ENCODE measurements at regions not wholly inside any gene's neighbourhood (a gene's known extent, or its start where the extent isn't known, plus 50 kb on each side); places are given as distances from the start of the nearest gene placed in this dataset.

DNA sequence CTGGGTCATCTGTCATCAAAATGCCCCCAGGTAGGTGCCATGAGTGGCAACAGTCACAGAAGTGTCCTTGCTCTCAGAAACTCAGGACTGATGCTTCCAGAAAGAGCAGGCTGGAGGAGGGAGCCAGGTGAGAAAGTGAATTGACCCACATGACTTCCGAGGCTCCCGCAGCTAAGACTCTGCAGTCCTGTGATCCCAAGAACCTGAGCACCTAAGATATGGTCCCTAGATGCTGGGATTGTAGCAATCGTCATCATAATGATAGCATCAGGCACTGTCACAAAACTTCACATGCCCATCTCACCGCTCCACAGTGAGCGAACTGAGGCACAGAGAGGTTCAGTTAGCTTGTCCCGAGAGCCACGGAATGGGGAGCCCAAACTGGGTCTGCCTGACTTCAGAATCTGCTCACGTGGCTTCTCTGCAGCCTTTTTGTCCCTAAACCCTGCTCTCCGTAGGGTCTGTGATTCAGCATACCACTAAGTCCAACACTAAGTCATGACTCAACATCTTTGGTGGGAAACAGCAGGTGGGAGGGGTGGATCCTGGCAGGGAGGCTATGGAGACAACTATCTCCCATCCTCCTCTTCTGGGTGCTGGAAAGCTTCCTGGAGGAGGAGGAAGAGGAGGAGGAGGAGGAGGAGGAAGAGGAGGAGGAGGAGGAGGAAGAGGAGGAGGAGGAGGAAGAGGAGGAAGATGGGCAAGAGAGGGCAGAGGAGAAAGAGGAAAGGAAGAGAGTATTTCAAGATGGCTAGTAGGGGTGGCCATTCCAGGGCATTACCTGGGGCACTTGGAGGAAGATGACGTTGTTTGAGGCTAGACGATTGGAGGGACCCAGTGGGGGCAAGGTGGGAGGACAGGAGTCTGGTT, 55.5 kb upstream of the DLX4 start:
- H3K4me3 ChIP-seq (replicated peaks; ENCODE audit: low read depth, low read length), result no peak overlapping the region
- TF ChIP-seq, protein P1, sequence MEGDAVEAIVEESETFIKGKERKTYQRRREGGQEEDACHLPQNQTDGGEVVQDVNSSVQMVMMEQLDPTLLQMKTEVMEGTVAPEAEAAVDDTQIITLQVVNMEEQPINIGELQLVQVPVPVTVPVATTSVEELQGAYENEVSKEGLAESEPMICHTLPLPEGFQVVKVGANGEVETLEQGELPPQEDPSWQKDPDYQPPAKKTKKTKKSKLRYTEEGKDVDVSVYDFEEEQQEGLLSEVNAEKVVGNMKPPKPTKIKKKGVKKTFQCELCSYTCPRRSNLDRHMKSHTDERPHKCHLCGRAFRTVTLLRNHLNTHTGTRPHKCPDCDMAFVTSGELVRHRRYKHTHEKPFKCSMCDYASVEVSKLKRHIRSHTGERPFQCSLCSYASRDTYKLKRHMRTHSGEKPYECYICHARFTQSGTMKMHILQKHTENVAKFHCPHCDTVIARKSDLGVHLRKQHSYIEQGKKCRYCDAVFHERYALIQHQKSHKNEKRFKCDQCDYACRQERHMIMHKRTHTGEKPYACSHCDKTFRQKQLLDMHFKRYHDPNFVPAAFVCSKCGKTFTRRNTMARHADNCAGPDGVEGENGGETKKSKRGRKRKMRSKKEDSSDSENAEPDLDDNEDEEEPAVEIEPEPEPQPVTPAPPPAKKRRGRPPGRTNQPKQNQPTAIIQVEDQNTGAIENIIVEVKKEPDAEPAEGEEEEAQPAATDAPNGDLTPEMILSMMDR (IDR thresholded peaks at IDR 0.05; ENCODE audit: low read length, missing control alignments), result no peak
- peak; percentile 12 for DNase-seq (ENCODE audit: low read depth)

DNA sequence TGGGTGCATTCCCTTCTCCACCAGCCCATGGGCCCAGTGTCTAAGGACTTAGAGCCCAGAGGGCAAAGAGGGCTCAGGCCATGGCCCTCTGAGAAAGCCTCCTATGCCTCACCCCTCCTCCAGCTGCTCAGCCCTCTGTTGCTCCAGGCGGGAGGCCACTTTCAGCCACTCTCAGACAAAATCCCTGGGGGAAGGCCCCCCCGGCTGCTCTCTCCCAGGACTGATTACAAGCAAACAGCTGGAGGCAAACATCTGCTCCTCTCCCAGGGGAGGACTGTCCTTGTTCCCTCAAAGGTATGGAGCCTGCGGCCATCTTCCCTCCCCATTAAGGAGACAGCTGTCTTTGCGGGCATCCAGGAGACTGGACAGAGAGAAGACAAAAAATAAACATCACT, 54.9 kb upstream of the DLX4 start:
- H3K4me3 ChIP-seq (replicated peaks; ENCODE audit: low read depth, low read length), result no peak overlapping the region
- TF ChIP-seq, protein P1 (IDR thresholded peaks at IDR 0.05; ENCODE audit: low read length, missing control alignments), result no peak

DNA sequence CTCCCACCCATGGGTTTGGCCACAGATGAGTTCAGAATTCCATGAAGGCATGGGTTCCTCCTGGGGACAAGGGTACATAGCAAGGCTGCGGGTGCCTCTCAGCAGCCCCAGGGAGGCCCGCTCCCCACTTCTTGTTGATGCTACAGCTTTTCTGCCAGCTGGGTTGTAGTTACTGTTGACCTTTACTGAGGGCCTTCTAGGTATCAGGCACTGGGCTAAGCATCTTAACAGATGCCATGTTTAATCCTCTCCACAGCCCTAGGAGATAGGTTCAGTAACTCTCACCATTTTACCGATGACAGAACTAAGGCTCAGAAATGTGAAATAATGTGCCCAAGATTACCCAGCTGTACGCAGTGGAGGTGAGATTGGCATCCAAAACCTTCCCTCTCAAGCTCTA, 54.3 kb upstream of the DLX4 start:
- TF ChIP-seq, protein P1 (IDR thresholded peaks at IDR 0.05; ENCODE audit: low read length, missing control alignments), result no peak
- no peak overlapping the region for H3K4me3 ChIP-seq (replicated peaks; ENCODE audit: low read depth, low read length)
- DNase-seq (ENCODE audit: low read depth), result no peak

More for the DNA sequence above, 54.9 kb upstream of the DLX4 start:
- no peak for DNase-seq (ENCODE audit: low read depth)

DNA sequence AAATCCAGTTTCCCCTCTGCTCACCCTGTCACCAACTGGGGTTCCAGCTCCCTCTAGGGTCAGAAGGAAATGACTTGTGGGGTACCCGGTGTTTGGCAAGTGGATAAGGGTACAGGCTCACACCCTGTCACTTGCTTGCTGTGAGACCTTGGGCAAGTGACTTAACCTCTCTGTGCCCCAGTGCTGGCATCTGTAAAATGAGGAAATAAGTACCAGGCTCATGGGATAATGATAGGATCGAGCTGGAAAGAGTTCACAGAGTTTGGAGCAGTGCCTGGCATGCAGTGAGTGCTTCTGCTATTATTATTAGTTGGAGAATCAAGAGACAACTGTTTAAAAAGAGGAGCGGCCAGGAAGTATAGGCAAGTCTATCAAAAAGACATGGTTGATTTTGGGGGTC, 53.7 kb upstream of the DLX4 start:
- DNase-seq (ENCODE audit: low read depth), result no peak
- TF ChIP-seq, protein P1 (IDR thresholded peaks at IDR 0.05; ENCODE audit: low read length, missing control alignments), result no peak
- H3K4me3 ChIP-seq (replicated peaks; ENCODE audit: low read depth, low read length), result no peak overlapping the region

DNA sequence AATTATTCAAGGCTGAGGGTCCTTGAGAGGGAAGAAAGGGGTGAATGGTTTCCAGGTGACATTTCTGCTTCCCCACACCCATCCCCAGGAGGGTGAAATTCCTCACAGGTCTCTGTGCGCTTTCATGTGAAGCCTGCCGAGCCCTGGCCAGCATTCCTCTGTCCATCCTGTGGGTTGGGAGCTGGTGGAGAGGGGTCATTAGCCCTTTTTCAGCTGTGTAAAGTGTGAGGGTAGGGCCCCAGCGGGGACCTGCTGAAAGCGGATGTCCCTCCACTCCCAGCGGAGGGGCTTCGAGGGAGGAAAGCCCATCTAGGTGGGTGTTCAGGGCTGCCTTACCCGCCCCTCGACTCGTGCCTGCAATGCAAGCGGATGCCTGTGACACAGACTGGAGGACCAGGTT, 53.3 kb upstream of the DLX4 start:
- TF ChIP-seq, protein P1 (IDR thresholded peaks at IDR 0.05; ENCODE audit: low read length, missing control alignments), result no peak
- no peak overlapping the region for H3K4me3 ChIP-seq (replicated peaks; ENCODE audit: low read depth, low read length)
- no peak for DNase-seq (ENCODE audit: low read depth)

DNA sequence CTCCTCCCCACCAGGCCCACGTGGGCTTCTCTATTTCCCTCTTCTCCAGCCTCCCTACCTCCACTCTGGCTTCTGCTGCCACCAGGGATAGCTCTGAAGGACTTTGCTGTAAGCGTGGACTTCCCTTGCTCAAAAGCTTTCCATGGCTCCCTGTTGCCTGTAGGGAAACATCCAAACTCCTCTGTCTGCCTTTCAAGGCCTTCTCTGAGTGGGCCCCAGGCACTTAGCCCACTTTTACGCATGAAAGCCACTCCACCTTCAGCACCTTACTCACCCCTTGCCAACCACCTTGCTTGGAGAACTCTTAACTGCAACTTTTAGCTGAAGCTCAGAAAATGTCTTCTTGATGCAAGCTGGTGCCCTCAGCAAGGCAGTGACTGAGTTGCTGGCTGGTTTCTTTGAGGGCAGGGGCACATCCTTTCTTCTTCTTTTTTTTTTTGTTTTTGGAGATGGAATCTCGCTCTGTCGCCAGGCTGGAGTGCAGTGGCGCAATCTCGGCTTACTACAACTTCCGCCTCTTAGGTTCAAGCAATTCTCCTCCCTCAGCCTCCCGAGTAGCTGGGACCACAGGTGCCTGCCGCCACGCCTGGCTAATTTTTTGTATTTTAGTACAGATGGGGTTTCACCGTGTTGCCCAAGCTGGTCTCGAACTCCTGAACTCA, 52.0 kb upstream of the DLX4 start:
- DNase-seq (ENCODE audit: low read depth), result no peak
- no peak overlapping the region for H3K4me3 ChIP-seq (replicated peaks; ENCODE audit: low read depth, low read length)
- TF ChIP-seq, protein P1 (IDR thresholded peaks at IDR 0.05; ENCODE audit: low read length, missing control alignments), result no peak

Data from fibroblast of pulmonary artery (primary cell).